ENCODE measurements at regions not wholly inside any gene's neighbourhood (a gene's known extent, or its start where the extent isn't known, plus 50 kb on each side); places are given as distances from the start of the nearest gene placed in this dataset.
"Not testable (repeated sequence)": the region's sequence is repeated elsewhere in the genome, so short reads cannot be mapped to it uniquely, and the experiment has no call there.

GRCh38 chr9:119951591-119951990 lies 582.4 kb upstream of the BRINP1 start:
- FAIRE-seq = no peak
- no peak for DNase-seq (ENCODE audit: low spot score in 2 of 2)

GRCh38 chr9:119951090-119951489 lies 581.9 kb upstream of the BRINP1 start:
- FAIRE-seq (no peak), DNase-seq (ENCODE audit: low spot score in 2 of 2) (no peak)

- DNase-seq (ENCODE audit: low spot score in 2 of 2) (no peak), FAIRE-seq (no peak)
Observed at GRCh38 chr9:119945686-119946085, 576.5 kb upstream of the BRINP1 start.

- DNase-seq (ENCODE audit: low spot score in 2 of 2) (no peak), FAIRE-seq (no peak)
Observed at GRCh38 chr9:119941091-119941490, 571.9 kb upstream of the BRINP1 start.

GRCh38 chr9:119938871-119939270 lies 569.6 kb upstream of the BRINP1 start:
- FAIRE-seq (no peak), DNase-seq (ENCODE audit: low spot score in 2 of 2) (no peak)

- no peak for DNase-seq (ENCODE audit: low spot score in 2 of 2)
- FAIRE-seq = no peak
Observed at GRCh38 chr9:119934497-119934896, 565.3 kb upstream of the BRINP1 start.

GRCh38 chr9:119933191-119933590 lies 564.0 kb upstream of the BRINP1 start:
- FAIRE-seq (no peak), DNase-seq (ENCODE audit: low spot score in 2 of 2) (no peak)

- DNase-seq (ENCODE audit: low spot score in 2 of 2) = no peak
- no peak for FAIRE-seq
Observed at GRCh38 chr9:119924736-119925135, 555.5 kb upstream of the BRINP1 start.

GRCh38 chr9:119917175-119917574 lies 547.9 kb upstream of the BRINP1 start:
- FAIRE-seq = no peak
- DNase-seq (ENCODE audit: low spot score in 2 of 2) = no peak

- DNase-seq (ENCODE audit: low spot score in 2 of 2) (no peak), FAIRE-seq (no peak)
Observed at GRCh38 chr9:119907056-119907455, 537.8 kb upstream of the BRINP1 start.

GRCh38 chr9:119905724-119906123 lies 536.5 kb upstream of the BRINP1 start:
- no peak for FAIRE-seq
- DNase-seq (ENCODE audit: low spot score in 2 of 2) = no peak

GRCh38 chr9:119903851-119904250 lies 534.6 kb upstream of the BRINP1 start:
- FAIRE-seq (no peak), DNase-seq (ENCODE audit: low spot score in 2 of 2) (no peak)

GRCh38 chr9:119902611-119903010 lies 533.4 kb upstream of the BRINP1 start:
- FAIRE-seq (no peak), DNase-seq (ENCODE audit: low spot score in 2 of 2) (no peak)

GRCh38 chr9:119898316-119898715 lies 529.1 kb upstream of the BRINP1 start:
- FAIRE-seq = no peak
- DNase-seq (ENCODE audit: low spot score in 2 of 2) = no peak

GRCh38 chr9:119884438-119884837 lies 515.2 kb upstream of the BRINP1 start:
- no peak for FAIRE-seq
- DNase-seq (ENCODE audit: low spot score in 2 of 2) = no peak

GRCh38 chr9:119881898-119882297 lies 512.7 kb upstream of the BRINP1 start:
- FAIRE-seq (no peak), DNase-seq (ENCODE audit: low spot score in 2 of 2) (no peak)

GRCh38 chr9:119880361-119880760 lies 511.1 kb upstream of the BRINP1 start:
- DNase-seq (ENCODE audit: low spot score in 2 of 2) (no peak), FAIRE-seq (no peak)

- DNase-seq (ENCODE audit: low spot score in 2 of 2) = no peak
- FAIRE-seq = no peak
Observed at GRCh38 chr9:119877306-119877705, 508.1 kb upstream of the BRINP1 start.

- DNase-seq (ENCODE audit: low spot score in 2 of 2) = no peak
Observed at GRCh38 chr9:119873877-119874276, 504.6 kb upstream of the BRINP1 start.

GRCh38 chr9:119870251-119870650 lies 501.0 kb upstream of the BRINP1 start:
- not testable (repeated sequence) for FAIRE-seq; DNase-seq (ENCODE audit: low spot score in 2 of 2)

More at GRCh38 chr9:119873877-119874276, 504.6 kb upstream of the BRINP1 start:
- FAIRE-seq = no peak

GRCh38 chr9:119868694-119869093 lies 499.5 kb upstream of the BRINP1 start:
- DNase-seq (ENCODE audit: low spot score in 2 of 2) (no peak), FAIRE-seq (no peak)

- DNase-seq (ENCODE audit: low spot score in 2 of 2) = no peak
- FAIRE-seq = no peak
Observed at GRCh38 chr9:119861842-119862241, 492.6 kb upstream of the BRINP1 start.

- no peak for DNase-seq (ENCODE audit: low spot score in 2 of 2)
- FAIRE-seq = no peak
Observed at GRCh38 chr9:119859128-119859527, 489.9 kb upstream of the BRINP1 start.

All from frontal cortex (tissue), 3 donors.